HUES48 (cell line): ENCODE measurements at regions not wholly inside any gene's neighbourhood (a gene's known extent, or its start where the extent isn't known, plus 50 kb on each side); places are given as distances from the start of the nearest gene placed in this dataset.

Experiments used
- H3K27ac ChIP-seq: one replicate; pipeline ENCODE4 v1.7.0; 2013; ENCODE audit warnings: low read depth, low read length, inconsistent platforms
- H3K27me3 ChIP-seq: 2 replicates; pipeline ENCODE4 v1.6.1; 2013; ENCODE audit warnings: mild to moderate bottlenecking, low read length; ENCODE audit not compliant: control insufficient read depth, insufficient read depth
- H3K36me3 ChIP-seq: 2 replicates; pipeline ENCODE4 v1.6.1; 2013; ENCODE audit warnings: low read length; ENCODE audit not compliant: control insufficient read depth, insufficient read depth
- H3K4me1 ChIP-seq: 2 replicates; pipeline ENCODE4 v1.6.1; 2013; ENCODE audit warnings: mild to moderate bottlenecking, low read length; ENCODE audit not compliant: control insufficient read depth, insufficient read depth
- H3K4me3 ChIP-seq: 2 replicates; pipeline ENCODE4 v1.5.1; 2013; ENCODE audit warnings: mild to moderate bottlenecking, low read depth, low read length
- H3K9ac ChIP-seq: 2 replicates; pipeline ENCODE4 v1.6.1; 2013; ENCODE audit warnings: mild to moderate bottlenecking, low read depth, low read length, moderate library complexity
- H3K9me3 ChIP-seq: 2 replicates; pipeline ENCODE4 v1.6.1; 2013; ENCODE audit warnings: low read length; ENCODE audit not compliant: control insufficient read depth, insufficient read depth

GRCh38 chr16:85458968-85459367 lies 154.2 kb upstream of the GSE1 start:
- H3K27ac ChIP-seq = no peak overlapping the region
- no peaks in the 10 kb centered on the region for H3K36me3 ChIP-seq
- peaks cover 40% of the 10 kb centered on the region for H3K4me1 ChIP-seq
- no peak overlapping the region for H3K4me3 ChIP-seq
- peaks cover 54% of the 10 kb centered on the region for H3K27me3 ChIP-seq
- H3K9me3 ChIP-seq = no peaks in the 10 kb centered on the region
- H3K9ac ChIP-seq = no peak overlapping the region

- H3K27me3 ChIP-seq = peaks cover 61% of the 10 kb centered on the region
- no peaks in the 10 kb centered on the region for H3K9me3 ChIP-seq
- H3K4me3 ChIP-seq = no peak overlapping the region
- H3K27ac ChIP-seq = no peak overlapping the region
- peaks cover 40% of the 10 kb centered on the region for H3K4me1 ChIP-seq
- H3K9ac ChIP-seq = no peak overlapping the region
- no peaks in the 10 kb centered on the region for H3K36me3 ChIP-seq
Measured at GRCh38 chr16:85459529-85460251, 153.4 kb upstream of the GSE1 start.

GRCh38 chr16:85460252-85461021 lies 152.7 kb upstream of the GSE1 start:
- no peaks in the 10 kb centered on the region for H3K9me3 ChIP-seq
- peak overlapping the region; percentile 17; the same call in 1 of the 2 replicates for H3K4me3 ChIP-seq
- peaks cover 37% of the 10 kb centered on the region for H3K4me1 ChIP-seq
- H3K9ac ChIP-seq = no peak overlapping the region
- peaks cover 62% of the 10 kb centered on the region for H3K27me3 ChIP-seq
- no peak overlapping the region for H3K27ac ChIP-seq
- no peaks in the 10 kb centered on the region for H3K36me3 ChIP-seq

GRCh38 chr16:85461022-85461813 lies 151.9 kb upstream of the GSE1 start:
- no peaks in the 10 kb centered on the region for H3K9me3 ChIP-seq
- H3K27me3 ChIP-seq = peaks cover 60% of the 10 kb centered on the region
- H3K36me3 ChIP-seq = no peaks in the 10 kb centered on the region
- H3K4me3 ChIP-seq = peak overlapping the region; percentile 56
- H3K4me1 ChIP-seq = peaks cover 37% of the 10 kb centered on the region
- H3K27ac ChIP-seq = peak overlapping the region; percentile 51
- H3K9ac ChIP-seq = no peak overlapping the region

- Histone ChIP-seq H3K9ac (no peak overlapping the region), H3K27me3 (peaks cover 60% of the 10 kb centered on the region), H3K4me3 (peak overlapping the region; percentile 56)
Measured at GRCh38 chr16:85461814-85462713, 151.1 kb upstream of the GSE1 start.

GRCh38 chr16:85462714-85463611 lies 150.2 kb upstream of the GSE1 start:
- H3K36me3 ChIP-seq = no peaks in the 10 kb centered on the region
- peaks cover 37% of the 10 kb centered on the region for H3K4me1 ChIP-seq
- H3K27me3 ChIP-seq = peaks cover 60% of the 10 kb centered on the region
- H3K27ac ChIP-seq = no peak overlapping the region
- H3K4me3 ChIP-seq = peak overlapping the region; percentile 35; the same call in 1 of the 2 replicates
- H3K9me3 ChIP-seq = no peaks in the 10 kb centered on the region
- H3K9ac ChIP-seq = no peak overlapping the region

More at GRCh38 chr16:85461814-85462713, 151.1 kb upstream of the GSE1 start:
- Histone ChIP-seq H3K4me1 (peaks cover 37% of the 10 kb centered on the region), H3K27ac (peak overlapping the region; percentile 51), H3K9me3 (no peaks in the 10 kb centered on the region), H3K36me3 (no peaks in the 10 kb centered on the region)

- Histone ChIP-seq H3K4me1 (peaks cover 37% of the 10 kb centered on the region), H3K4me3 (no peak overlapping the region), H3K9me3 (no peaks in the 10 kb centered on the region), H3K27me3 (peaks cover 51% of the 10 kb centered on the region), H3K36me3 (no peaks in the 10 kb centered on the region), H3K9ac (no peak overlapping the region), H3K27ac (no peak overlapping the region)
Measured at GRCh38 chr16:85463672-85464382, 149.3 kb upstream of the GSE1 start.

- Histone ChIP-seq H3K4me1 (peaks cover 33% of the 10 kb centered on the region), H3K27ac (no peak overlapping the region), H3K27me3 (peaks cover 44% of the 10 kb centered on the region), H3K36me3 (no peaks in the 10 kb centered on the region), H3K9ac (no peak overlapping the region), H3K9me3 (no peaks in the 10 kb centered on the region), H3K4me3 (no peak overlapping the region)
Measured at GRCh38 chr16:85464383-85465305, 148.5 kb upstream of the GSE1 start.
